K562 (cell line): ENCODE measurements at regions not wholly inside any gene's neighbourhood (a gene's known extent, or its start where the extent isn't known, plus 50 kb on each side); places are given as distances from the start of the nearest gene placed in this dataset.

Experiments
- ATAC-seq: fragments of 200-7000 bp; cut with Tn5 transposase; 3 replicates; pipeline ENCODE4 v1.9.1; 2020; ENCODE audit warnings: moderate library complexity
- BruUV-seq: library from RNA; stranded (reverse); fragments of 400-500 nt; replicated peaks from 2 replicates; lab custom pipeline; 2021; lab: Mats Ljungman, UMichigan
- CTCF ChIA-PET: fragments of 300-600 bp; formaldehyde crosslinking; extraction: SDS; loops from one replicate; lab custom pipeline; 2021; ENCODE audit warnings: low intra/inter-chr PET ratio; lab: Yijun Ruan, JAX
- POLR2A ChIA-PET: fragments of 300-600, 350-650 bp; sonication (Branson Sonifier 250); formaldehyde crosslinking; extraction: SDS; loops from one replicate; lab custom pipeline; 2021; ENCODE audit warnings: antibody characterized with exemption, inconsistent platforms; lab: Yijun Ruan, JAX
- DNase-seq, 4 experiments: peaks; one replicate each; pipeline versions ENCODE4 v3.0.0 to v3.0.0-alpha.2; 2011 to 2018; ENCODE audit warnings: low spot score in 3 of 4, mixed read lengths in 3 of 4; ENCODE audit errors: extremely low read depth in 1 of 4
- FAIRE-seq: peaks from 2 replicates; lab custom pipeline; 2011; peaks lifted over from hg19 to GRCh38; lab: Jason Lieb, UNC
- H2AFZ ChIP-seq: 2 replicates; pipeline ENCODE4 v1.6.0; 2011; ENCODE audit warnings: low read depth, low read length, control low read depth, inconsistent platforms
- H3K27ac ChIP-seq: fragments of 200-600 bp; 3 replicates; pipeline ENCODE4 v1.8.0; 2011; ENCODE audit warnings: low read depth, mild to moderate bottlenecking, control low read depth, inconsistent platforms, low read length, moderate library complexity, mixed read lengths; ENCODE audit errors: extremely low read depth
- H3K27me3 ChIP-seq, 2 experiments: fragments of 300-600 bp in 1 of 2; 2 replicates in 1 of 2; 3 replicates in 1 of 2; pipeline versions ENCODE4 v1.6.0 to v1.8.0; 2011; ENCODE audit warnings: inconsistent platforms in 2 of 2, low read length in 2 of 2, mild to moderate bottlenecking in 1 of 2, mixed read lengths in 1 of 2, moderate library complexity in 1 of 2; ENCODE audit not compliant: control insufficient read depth in 2 of 2, insufficient read depth in 2 of 2
- H3K36me3 ChIP-seq: fragments of 300-600 bp; 3 replicates; pipeline ENCODE4 v1.8.0; 2011; ENCODE audit warnings: mild to moderate bottlenecking, low read length, inconsistent platforms; ENCODE audit not compliant: control insufficient read depth, insufficient read depth
- H3K4me1 ChIP-seq, 2 experiments: fragments of 200-600 bp in 1 of 2; replicated peaks in 1 of 2; 2 replicates in 1 of 2; 3 replicates in 1 of 2; pipeline versions ENCODE4 v1.5.1 to v1.8.0; 2011; ENCODE audit warnings: inconsistent platforms in 2 of 2, low read length in 2 of 2, mild to moderate bottlenecking in 1 of 2, mixed read lengths in 1 of 2, moderate library complexity in 1 of 2; ENCODE audit not compliant: control insufficient read depth in 2 of 2, insufficient read depth in 2 of 2
- H3K4me2 ChIP-seq: 2 replicates; pipeline ENCODE4 v1.6.1; 2011; ENCODE audit warnings: low read length, control low read depth, inconsistent platforms, mixed read lengths; ENCODE audit not compliant: insufficient read depth
- H3K4me3 ChIP-seq: fragments of 200-600 bp; sonication (generic), shearing (Covaris generic); 2 replicates; pipeline ENCODE4 v1.5.1; 2016; ENCODE audit warnings: control low read depth, inconsistent platforms
- H3K79me2 ChIP-seq: fragments of 200-600 bp; 3 replicates; pipeline ENCODE4 v1.8.0; 2011; ENCODE audit warnings: low read length, inconsistent platforms; ENCODE audit not compliant: control insufficient read depth, insufficient read depth
- H3K9ac ChIP-seq, 2 experiments: 2 replicates each; pipeline versions ENCODE4 v1.6.0 to v1.6.1; 2011; ENCODE audit warnings: low read depth in 2 of 2, low read length in 2 of 2, control low read depth in 1 of 2, inconsistent platforms in 1 of 2, mild to moderate bottlenecking in 1 of 2, mixed read lengths in 1 of 2; ENCODE audit not compliant: insufficient read depth in 1 of 2
- H3K9me1 ChIP-seq: one replicate; pipeline ENCODE4 v1.6.0; 2011; ENCODE audit warnings: inconsistent platforms, mild to moderate bottlenecking, low read length, moderate library complexity; ENCODE audit not compliant: control insufficient read depth, insufficient read depth
- H3K9me3 ChIP-seq: replicated peaks from 2 replicates; pipeline ENCODE4 v1.5.1; 2011; ENCODE audit warnings: low read depth, low read length, inconsistent platforms; ENCODE audit not compliant: control insufficient read depth, insufficient read depth
- H4K20me1 ChIP-seq: replicated peaks from 2 replicates; pipeline ENCODE4 v1.6.1; 2011; ENCODE audit warnings: low read length, inconsistent platforms, mixed read lengths; ENCODE audit not compliant: control insufficient read depth, insufficient read depth
- ARID2 ChIP-seq: fragments of 450-650 bp; IDR thresholded peaks from 2 replicates; pipeline ENCODE4 v1.6.1; 2017; ENCODE audit warnings: antibody characterized with exemption, mild to moderate bottlenecking
- FOXA3 ChIP-seq, 2 experiments: fragments of 450-650 bp in 1 of 2; sonication (generic) in 1 of 2; formaldehyde crosslinking; IDR thresholded peaks in 1 of 2; conservative IDR thresholded peaks in 1 of 2; 2 replicates each; pipeline versions ENCODE4 v1.4.0 to v1.8.0; 2020 to 2022; ENCODE audit warnings: mild to moderate bottlenecking in 2 of 2, missing genetic modification reagents in 1 of 2
- KAT7 ChIP-seq: sonication (generic); formaldehyde crosslinking; IDR thresholded peaks from 2 replicates; pipeline ENCODE4 v1.8.0; 2022; ENCODE audit warnings: missing genetic modification reagents, mild to moderate bottlenecking, borderline replicate concordance
- MCM3 ChIP-seq: fragments of 450-650 bp; IDR thresholded peaks from 2 replicates; pipeline ENCODE4 v1.6.1; 2016
- MED1 ChIP-seq: sonication (generic); formaldehyde crosslinking; IDR thresholded peaks from 2 replicates; pipeline ENCODE4 v1.8.1; 2023; ENCODE audit warnings: missing genetic modification reagents, borderline replicate concordance
- WGBS: fragments of 100-300 bp; shearing (Covaris generic); methylation state at CpG from one replicate; pipeline ENCODE4 v1.1.6; 2016; ENCODE audit warnings: low coverage, mixed read lengths; ENCODE audit not compliant: insufficient coverage; ENCODE audit errors: missing lambda C conversion rate; 5-methylcytosine and 5-hydroxymethylcytosine counted together
- in situ Hi-C: fragments of 300-500 bp; cut with MboI; formaldehyde crosslinking; loops from 4 replicates; pipeline ENCODE4 v1.15.0; 2018; ENCODE audit warnings: inconsistent platforms, mixed read lengths
- intact Hi-C: fragments of 100-400 bp; cut with micrococcal nuclease; formaldehyde crosslinking; loops from 2 replicates; pipeline ENCODE4 v1.14.2; 2022
- TF ChIP-seq, protein P1 (sequence below): fragments of 200-800 bp; sonication (Bioruptor generic); IDR thresholded peaks from 2 replicates; pipeline ENCODE4 v1.6.1; 2017; ENCODE audit warnings: missing genetic modification characterization, missing compliant biosample characterization
- TF ChIP-seq, protein P2 (sequence below): fragments of 450-650 bp; formaldehyde crosslinking; conservative IDR thresholded peaks from 2 replicates; pipeline ENCODE4 v1.4.0; 2022; ENCODE audit warnings: mild to moderate bottlenecking, missing genetic modification characterization

DNA sequence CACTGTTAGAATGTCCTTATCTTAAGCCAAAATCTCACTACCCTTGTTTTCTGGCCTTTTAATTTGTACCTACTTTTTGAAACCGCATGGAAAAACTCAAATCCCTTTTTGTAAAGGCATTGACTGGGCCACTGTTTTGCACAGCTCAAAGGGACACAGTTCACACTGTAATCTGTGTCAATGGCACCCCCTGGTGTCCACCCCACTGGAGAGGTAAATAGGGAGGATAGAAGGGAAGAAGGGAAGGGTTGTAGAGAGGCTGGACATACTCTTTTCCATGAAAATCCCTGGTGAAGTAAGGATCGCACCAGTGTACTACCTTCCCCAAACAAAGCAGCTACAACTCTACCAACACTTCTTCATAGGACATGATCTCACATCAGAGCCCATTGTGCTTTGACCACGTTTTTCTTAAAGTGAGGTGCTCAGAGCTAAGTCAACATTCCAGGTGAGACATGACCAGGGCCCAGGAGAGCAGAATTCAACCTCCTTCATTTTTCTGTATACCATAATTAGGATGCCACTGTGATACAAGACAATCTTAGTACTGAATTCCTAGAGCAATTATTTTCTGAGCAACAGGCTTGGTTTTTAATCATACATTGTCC lies 92.4 kb upstream of the RMDN2 start (continued):
- TF ChIP-seq MCM3 (no peak), ARID2 (peak; percentile 60; the same call in 1 of the 2 replicates), FOXA3 (CRISPR knock-in tag; conservative IDR thresholded peaks at IDR 0.05 in 1 of 2, IDR thresholded peaks at IDR 0.05 in 1 of 2) (peak in 1 of 2 experiments; percentile 37; a peak in 1 of 4 replicates)
- TF ChIP-seq, protein P1, sequence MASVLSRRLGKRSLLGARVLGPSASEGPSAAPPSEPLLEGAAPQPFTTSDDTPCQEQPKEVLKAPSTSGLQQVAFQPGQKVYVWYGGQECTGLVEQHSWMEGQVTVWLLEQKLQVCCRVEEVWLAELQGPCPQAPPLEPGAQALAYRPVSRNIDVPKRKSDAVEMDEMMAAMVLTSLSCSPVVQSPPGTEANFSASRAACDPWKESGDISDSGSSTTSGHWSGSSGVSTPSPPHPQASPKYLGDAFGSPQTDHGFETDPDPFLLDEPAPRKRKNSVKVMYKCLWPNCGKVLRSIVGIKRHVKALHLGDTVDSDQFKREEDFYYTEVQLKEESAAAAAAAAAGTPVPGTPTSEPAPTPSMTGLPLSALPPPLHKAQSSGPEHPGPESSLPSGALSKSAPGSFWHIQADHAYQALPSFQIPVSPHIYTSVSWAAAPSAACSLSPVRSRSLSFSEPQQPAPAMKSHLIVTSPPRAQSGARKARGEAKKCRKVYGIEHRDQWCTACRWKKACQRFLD: no peak
- TF ChIP-seq, protein P2, sequence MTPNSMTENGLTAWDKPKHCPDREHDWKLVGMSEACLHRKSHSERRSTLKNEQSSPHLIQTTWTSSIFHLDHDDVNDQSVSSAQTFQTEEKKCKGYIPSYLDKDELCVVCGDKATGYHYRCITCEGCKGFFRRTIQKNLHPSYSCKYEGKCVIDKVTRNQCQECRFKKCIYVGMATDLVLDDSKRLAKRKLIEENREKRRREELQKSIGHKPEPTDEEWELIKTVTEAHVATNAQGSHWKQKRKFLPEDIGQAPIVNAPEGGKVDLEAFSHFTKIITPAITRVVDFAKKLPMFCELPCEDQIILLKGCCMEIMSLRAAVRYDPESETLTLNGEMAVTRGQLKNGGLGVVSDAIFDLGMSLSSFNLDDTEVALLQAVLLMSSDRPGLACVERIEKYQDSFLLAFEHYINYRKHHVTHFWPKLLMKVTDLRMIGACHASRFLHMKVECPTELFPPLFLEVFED (CRISPR knock-in tag): no peak

DNA sequence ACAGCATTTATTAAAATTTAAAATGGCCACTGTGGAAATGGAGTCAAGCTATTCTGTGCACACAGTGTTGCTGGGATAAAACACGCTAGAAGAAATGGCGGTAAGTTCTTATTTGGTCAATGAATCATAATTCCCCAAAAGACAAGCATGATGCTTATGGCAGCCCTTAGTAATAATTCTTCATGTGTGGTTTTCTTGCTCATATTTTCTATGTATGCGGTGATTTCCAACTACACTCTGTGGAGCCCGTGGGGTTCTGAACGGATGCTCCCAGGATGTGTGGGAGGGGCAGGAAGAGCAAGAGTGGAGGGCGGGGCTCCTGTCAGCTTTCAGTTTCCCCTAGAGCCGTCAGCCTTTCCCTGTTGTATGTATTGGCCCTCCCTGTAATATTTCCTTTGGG lies 91.7 kb upstream of the RMDN2 start:
- H3K27me3 ChIP-seq: no peaks in the 10 kb centered on the region; a peak in 1 of 5 replicates
- H3K4me2 ChIP-seq: no peak overlapping the region
- intact Hi-C loops: loop anchor here (5.0 kb wide), 1 partner anchor 44 kb away; no protein-coding TSS in a partner anchor
- no peaks in the 10 kb centered on the region for H4K20me1 ChIP-seq
- H3K36me3 ChIP-seq: no peaks in the 10 kb centered on the region
- in situ Hi-C loops: loop anchor here (5.0 kb wide), 1 partner anchor 436 kb away; no protein-coding TSS in a partner anchor
- H3K27ac ChIP-seq: no peak overlapping the region
- no peak overlapping the region for H3K4me3 ChIP-seq
- H3K79me2 ChIP-seq: no peaks in the 10 kb centered on the region
- no peak for TF ChIP-seq KAT7 (CRISPR knock-in tag)
- TF ChIP-seq MED1: no peak
- ChIA-PET POLR2A (interaction anchor here (0.7 kb wide), 1 partner anchor 9 kb away, joined by 3 read pairs; no protein-coding TSS in a partner anchor), CTCF (interaction anchor here (2.8 to 2.9 kb wide), 2 partner anchors 418 to 437 kb away, joined by 20 to 30 read pairs; no protein-coding TSS in a partner anchor)
- BruUV-seq: no TSS peak
- no peak overlapping the region for H2AFZ ChIP-seq
- DNase-seq (no peak), FAIRE-seq (no peak), ATAC-seq (no peak)
- WGBS: 6% methylated on average over 7 of the region's 7 CpGs
- H3K4me1 ChIP-seq: no peaks in the 10 kb centered on the region
- H3K9me3 ChIP-seq: no peaks in the 10 kb centered on the region
- no peak overlapping the region for H3K9ac ChIP-seq
- H3K9me1 ChIP-seq: no peaks in the 10 kb centered on the region
